Naive B cell (primary cell): ENCODE measurements at regions not wholly inside any gene's neighbourhood (a gene's known extent, or its start where the extent isn't known, plus 50 kb on each side); places are given as distances from the start of the nearest gene placed in this dataset.
"Not testable (repeated sequence)": the region's sequence is repeated elsewhere in the genome, so short reads cannot be mapped to it uniquely, and the experiment has no call there.

Experiments
- ATAC-seq, 2 donors: fragments of 150-1000 bp; cut with Tn5 transposase; 2 replicates each; pipeline ENCODE4 v1.10.0; 2021; ENCODE audit warnings: low read depth in 2 of 2, mild to moderate bottlenecking in 2 of 2, moderate library complexity in 2 of 2
- DNase-seq: peaks from one replicate; pipeline ENCODE4 v3.0.0; 2022
- H3K27ac Mint-ChIP-seq, 6 donors: one replicate each; pipeline ENCODE4 v1.8.0; 2020 to 2022; ENCODE audit warnings: mild to moderate bottlenecking in 6 of 6, mixed read lengths in 6 of 6, moderate library complexity in 5 of 6, inconsistent platforms in 2 of 6
- H3K27me3 Mint-ChIP-seq, 3 donors: one replicate each; pipeline ENCODE4 v1.8.0; 2021 to 2022; ENCODE audit warnings: mixed read lengths in 3 of 3, mild to moderate bottlenecking in 1 of 3
- H3K36me3 Mint-ChIP-seq, 2 donors: one replicate each; pipeline ENCODE4 v1.8.0; 2020 to 2022; ENCODE audit warnings: mixed read lengths in 2 of 2, inconsistent platforms in 1 of 2, mild to moderate bottlenecking in 1 of 2
- H3K4me1 Mint-ChIP-seq, 3 donors: one replicate each; pipeline ENCODE4 v1.8.0; 2020 to 2022; ENCODE audit warnings: mixed read lengths in 3 of 3, inconsistent platforms in 1 of 3, mild to moderate bottlenecking in 1 of 3, moderate library complexity in 1 of 3
- H3K4me3 Mint-ChIP-seq, 8 donors: one replicate each; pipeline ENCODE4 v1.8.0; 2020 to 2022; ENCODE audit warnings: mild to moderate bottlenecking in 8 of 8, mixed read lengths in 8 of 8, moderate library complexity in 8 of 8, inconsistent platforms in 2 of 8
- H3K9me3 Mint-ChIP-seq, 7 donors: one replicate each; pipeline ENCODE4 v1.8.0; 2020 to 2022; ENCODE audit warnings: mixed read lengths in 7 of 7, mild to moderate bottlenecking in 5 of 7, inconsistent platforms in 2 of 7, moderate library complexity in 1 of 7

DNA sequence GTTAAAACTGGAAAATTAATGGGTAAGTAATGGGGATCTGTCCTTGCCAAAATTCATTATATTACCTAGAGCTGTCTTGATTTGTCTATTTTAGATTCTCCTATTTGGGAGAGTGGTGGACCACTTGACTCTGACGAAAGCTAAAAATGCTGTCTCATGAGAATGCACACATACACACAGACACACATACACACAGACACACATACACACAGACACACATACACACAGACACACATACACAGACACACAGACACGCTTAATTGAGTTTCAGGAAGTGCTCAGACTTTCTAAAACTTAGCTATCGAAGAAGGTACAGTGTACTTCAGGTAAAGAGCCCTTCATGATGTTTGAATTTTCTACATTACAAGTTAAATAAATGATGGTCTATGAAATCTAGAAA lies 279.5 kb downstream of the ANKRD50 start:
- Mint-ChIP-seq H3K4me1 (peaks cover 7 to 10% (median 10%) of the 10 kb centered on the region in 3 donors), H3K36me3 (no peaks in the 10 kb centered on the region), H3K4me3 (no peak overlapping the region), H3K27ac (peak overlapping the region in 2 of 6 donors; percentile 17 to 22), H3K27me3 (no peaks in the 10 kb centered on the region), H3K9me3 (no peaks in the 10 kb centered on the region)
- ATAC-seq (no peak), DNase-seq (no peak)

DNA sequence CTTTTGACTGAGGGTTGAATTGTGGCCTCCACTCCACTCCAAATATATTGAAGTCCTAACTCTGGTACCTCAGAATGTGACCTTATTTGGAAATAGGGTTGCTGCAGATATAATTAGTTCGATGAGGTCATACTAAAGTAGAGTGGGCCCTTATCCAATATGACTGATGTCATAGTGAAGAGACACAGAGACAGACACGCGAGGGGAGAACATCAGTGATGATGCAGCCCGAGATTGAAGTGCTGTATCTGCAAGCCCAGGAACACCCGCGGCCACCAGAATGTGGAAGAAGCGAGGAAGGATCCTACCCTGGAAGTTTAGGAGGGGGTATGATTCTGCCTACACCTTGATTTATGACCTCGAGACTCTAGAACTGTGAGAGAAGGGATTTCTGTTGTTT lies 279.0 kb downstream of the ANKRD50 start:
- ATAC-seq, result no peak
- no peaks in the 10 kb centered on the region for H3K9me3 Mint-ChIP-seq

GRCh38 chr4:124435274-124435950 lies 277.1 kb downstream of the ANKRD50 start:
- Mint-ChIP-seq H3K9me3 (no peaks in the 10 kb centered on the region), H3K4me3 (peak overlapping the region in 1 of 8 donors; percentile 64), H3K27me3 (no peaks in the 10 kb centered on the region), H3K27ac (no peak overlapping the region), H3K36me3 (no peaks in the 10 kb centered on the region), H3K4me1 (no peaks in the 10 kb centered on the region)
- DNase-seq, result no peak
- no peak for ATAC-seq

More for the DNA sequence above, 279.0 kb downstream of the ANKRD50 start:
- no peak overlapping the region for H3K27ac Mint-ChIP-seq
- H3K27me3 Mint-ChIP-seq, result no peaks in the 10 kb centered on the region
- H3K36me3 Mint-ChIP-seq, result no peaks in the 10 kb centered on the region
- H3K4me1 Mint-ChIP-seq, result peaks cover 7 to 10% (median 10%) of the 10 kb centered on the region in 3 donors
- no peak for DNase-seq
- H3K4me3 Mint-ChIP-seq, result no peak overlapping the region

DNA sequence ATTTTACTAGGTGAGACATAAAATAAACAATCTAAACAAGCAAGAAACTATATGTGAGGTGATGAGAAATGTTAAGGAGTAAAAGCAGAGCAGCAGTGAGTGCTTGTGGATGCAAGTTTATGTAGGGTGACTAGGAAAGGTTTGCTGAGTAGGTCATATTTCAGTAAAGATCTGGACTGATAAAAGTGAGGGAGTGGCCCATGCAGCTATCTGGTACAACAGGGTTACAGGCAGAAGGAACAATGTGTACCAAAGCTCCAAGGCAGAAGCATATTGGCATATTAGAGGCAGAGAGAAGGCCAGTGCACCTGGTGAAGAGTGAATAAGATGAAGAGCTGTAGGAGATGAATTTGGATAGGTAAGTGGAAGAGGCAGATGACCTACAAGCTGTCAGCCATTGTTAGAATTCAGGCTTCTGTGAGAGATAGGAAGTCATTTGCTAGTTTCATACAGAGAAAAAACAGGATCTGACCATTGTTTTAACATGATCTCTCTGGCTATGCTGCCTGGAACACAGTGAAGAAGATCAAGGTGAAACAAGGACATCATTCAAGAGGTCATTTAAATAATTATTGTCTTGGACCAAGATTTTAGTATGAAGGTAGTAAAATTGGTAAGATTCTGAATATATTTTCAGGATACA lies 274.6 kb downstream of the ANKRD50 start:
- H3K4me3 Mint-ChIP-seq, result no peak overlapping the region
- peaks cover 0 to 3% (median 0%) of the 10 kb centered on the region in 7 donors for H3K9me3 Mint-ChIP-seq
- no peak for ATAC-seq
- H3K36me3 Mint-ChIP-seq, result no peaks in the 10 kb centered on the region
- H3K4me1 Mint-ChIP-seq, result no peaks in the 10 kb centered on the region
- no peaks in the 10 kb centered on the region for H3K27me3 Mint-ChIP-seq
- no peak for DNase-seq
- H3K27ac Mint-ChIP-seq, result no peak overlapping the region

DNA sequence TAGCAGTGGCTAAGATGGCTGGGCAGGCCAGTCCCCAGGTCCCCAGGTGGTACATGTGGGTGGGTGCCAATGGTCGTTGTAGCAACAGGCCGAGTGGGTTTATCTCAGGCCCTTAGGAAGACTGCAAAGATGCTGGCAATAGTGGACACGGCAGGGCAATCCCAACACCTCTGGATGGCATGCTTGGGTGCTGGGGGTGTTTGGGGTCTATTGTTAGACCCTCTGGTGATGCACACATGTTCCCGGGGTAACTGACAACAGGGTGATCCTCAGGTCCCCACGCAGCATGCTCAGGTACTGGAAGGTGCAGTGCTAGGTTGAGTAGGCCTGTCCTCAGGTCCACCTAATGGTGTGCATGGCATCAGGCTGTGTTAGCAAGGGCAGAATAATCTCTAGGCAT lies 267.5 kb downstream of the ANKRD50 start:
- Mint-ChIP-seq H3K4me1 (no peaks in the 10 kb centered on the region), H3K27ac (no peak overlapping the region), H3K4me3 (no peak overlapping the region), H3K9me3 (peaks cover 4 to 33% (median 17%) of the 10 kb centered on the region in 7 donors), H3K27me3 (no peaks in the 10 kb centered on the region), H3K36me3 (no peaks in the 10 kb centered on the region)
- no peak for ATAC-seq
- DNase-seq, result no peak

- Mint-ChIP-seq H3K36me3 (no peaks in the 10 kb centered on the region), H3K4me1 (no peaks in the 10 kb centered on the region), H3K27me3 (no peaks in the 10 kb centered on the region), H3K4me3 (no peak overlapping the region), H3K9me3 (peaks cover 0 to 25% (median 8%) of the 10 kb centered on the region in 7 donors), H3K27ac (peak overlapping the region in 1 of 6 donors; percentile 83)
- DNase-seq (no peak), ATAC-seq (no peak)
Measured at GRCh38 chr4:124449881-124450280, 262.7 kb downstream of the ANKRD50 start.

GRCh38 chr4:124450851-124451250 lies 261.7 kb downstream of the ANKRD50 start:
- Mint-ChIP-seq H3K27me3 (no peaks in the 10 kb centered on the region), H3K36me3 (no peaks in the 10 kb centered on the region), H3K4me1 (no peaks in the 10 kb centered on the region)

DNA sequence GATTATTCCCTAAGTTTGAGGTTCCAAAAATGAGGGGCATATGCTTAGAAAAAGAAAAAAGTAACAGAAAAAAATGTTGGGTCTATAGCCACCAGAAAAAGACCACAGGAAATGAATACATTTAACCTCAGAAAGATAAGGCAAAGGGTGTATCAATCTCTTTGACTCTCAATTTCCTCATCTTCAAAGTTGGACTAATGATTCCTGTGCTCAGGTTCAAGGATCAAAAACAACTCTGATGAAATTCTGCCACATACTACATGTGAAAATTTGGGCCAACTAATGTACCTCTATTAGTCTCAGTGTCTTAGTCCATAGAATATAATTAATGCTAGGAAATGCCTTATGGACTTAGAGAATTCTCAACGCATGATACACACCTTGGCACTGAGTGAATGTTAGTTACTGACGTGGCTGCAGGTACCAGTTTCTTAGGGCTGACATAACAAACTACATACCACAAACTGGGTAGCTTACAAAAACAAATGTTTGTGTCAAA lies 257.7 kb downstream of the ANKRD50 start:
- no peak for ATAC-seq
- H3K36me3 Mint-ChIP-seq, result no peaks in the 10 kb centered on the region
- H3K9me3 Mint-ChIP-seq, result peaks cover 0 to 2% (median 0%) of the 10 kb centered on the region in 7 donors
- no peaks in the 10 kb centered on the region for H3K4me1 Mint-ChIP-seq
- H3K27ac Mint-ChIP-seq, result no peak overlapping the region
- no peak overlapping the region for H3K4me3 Mint-ChIP-seq
- H3K27me3 Mint-ChIP-seq, result no peaks in the 10 kb centered on the region
- DNase-seq, result no peak

More at GRCh38 chr4:124450851-124451250, 261.7 kb downstream of the ANKRD50 start:
- Mint-ChIP-seq H3K4me3 (no peak overlapping the region), H3K9me3 (peaks cover 0 to 21% (median 6%) of the 10 kb centered on the region in 7 donors), H3K27ac (no peak overlapping the region)
- DNase-seq (no peak), ATAC-seq (no peak)

GRCh38 chr4:124455671-124456070 lies 256.9 kb downstream of the ANKRD50 start:
- Mint-ChIP-seq H3K36me3 (no peaks in the 10 kb centered on the region), H3K4me3 (no peak overlapping the region), H3K4me1 (no peaks in the 10 kb centered on the region), H3K9me3 (peaks cover 0 to 9% (median 2%) of the 10 kb centered on the region in 7 donors), H3K27me3 (no peaks in the 10 kb centered on the region), H3K27ac (no peak overlapping the region)
- ATAC-seq (no peak), DNase-seq (no peak)

GRCh38 chr4:124459196-124459940 lies 253.2 kb downstream of the ANKRD50 start:
- Mint-ChIP-seq H3K4me1 (no peaks in the 10 kb centered on the region), H3K27ac (no peak overlapping the region), H3K36me3 (no peaks in the 10 kb centered on the region), H3K9me3 (peaks cover 0 to 38% (median 25%) of the 10 kb centered on the region in 7 donors), H3K27me3 (no peaks in the 10 kb centered on the region), H3K4me3 (no peak overlapping the region)
- ATAC-seq (no peak), DNase-seq (no peak)

DNA sequence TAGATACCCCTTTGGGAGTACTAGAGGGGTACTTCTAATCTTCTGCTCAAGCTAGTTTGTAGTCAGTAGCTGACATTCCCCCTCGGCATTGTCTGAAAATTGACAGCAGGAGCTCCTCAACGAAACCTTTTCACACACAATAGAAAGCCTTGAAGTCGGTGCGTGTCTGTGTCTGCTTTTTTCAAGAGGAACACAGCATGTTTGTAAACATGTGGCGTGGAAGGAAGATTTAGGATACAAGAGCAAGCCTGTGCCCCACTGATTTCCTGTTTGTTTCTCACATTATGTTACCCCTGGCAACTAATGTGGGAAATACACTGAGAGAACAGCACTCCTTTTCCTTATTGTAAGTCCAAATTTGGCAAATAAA lies 252.6 kb downstream of the ANKRD50 start:
- ATAC-seq (no peak), DNase-seq (no peak)
- peaks cover 0 to 38% (median 25%) of the 10 kb centered on the region in 7 donors for H3K9me3 Mint-ChIP-seq
- H3K36me3 Mint-ChIP-seq, result no peaks in the 10 kb centered on the region
- no peaks in the 10 kb centered on the region for H3K4me1 Mint-ChIP-seq
- H3K27me3 Mint-ChIP-seq, result no peaks in the 10 kb centered on the region
- no peak overlapping the region for H3K4me3 Mint-ChIP-seq
- no peak overlapping the region for H3K27ac Mint-ChIP-seq

GRCh38 chr4:124461592-124461991 lies 250.9 kb downstream of the ANKRD50 start:
- not testable (repeated sequence) for H3K27me3 Mint-ChIP-seq, H3K4me1 Mint-ChIP-seq, H3K4me3 Mint-ChIP-seq, ATAC-seq, H3K27ac Mint-ChIP-seq, DNase-seq, H3K36me3 Mint-ChIP-seq
- H3K9me3 Mint-ChIP-seq, result peaks cover 0 to 38% (median 25%) of the 10 kb centered on the region in 7 donors

DNA sequence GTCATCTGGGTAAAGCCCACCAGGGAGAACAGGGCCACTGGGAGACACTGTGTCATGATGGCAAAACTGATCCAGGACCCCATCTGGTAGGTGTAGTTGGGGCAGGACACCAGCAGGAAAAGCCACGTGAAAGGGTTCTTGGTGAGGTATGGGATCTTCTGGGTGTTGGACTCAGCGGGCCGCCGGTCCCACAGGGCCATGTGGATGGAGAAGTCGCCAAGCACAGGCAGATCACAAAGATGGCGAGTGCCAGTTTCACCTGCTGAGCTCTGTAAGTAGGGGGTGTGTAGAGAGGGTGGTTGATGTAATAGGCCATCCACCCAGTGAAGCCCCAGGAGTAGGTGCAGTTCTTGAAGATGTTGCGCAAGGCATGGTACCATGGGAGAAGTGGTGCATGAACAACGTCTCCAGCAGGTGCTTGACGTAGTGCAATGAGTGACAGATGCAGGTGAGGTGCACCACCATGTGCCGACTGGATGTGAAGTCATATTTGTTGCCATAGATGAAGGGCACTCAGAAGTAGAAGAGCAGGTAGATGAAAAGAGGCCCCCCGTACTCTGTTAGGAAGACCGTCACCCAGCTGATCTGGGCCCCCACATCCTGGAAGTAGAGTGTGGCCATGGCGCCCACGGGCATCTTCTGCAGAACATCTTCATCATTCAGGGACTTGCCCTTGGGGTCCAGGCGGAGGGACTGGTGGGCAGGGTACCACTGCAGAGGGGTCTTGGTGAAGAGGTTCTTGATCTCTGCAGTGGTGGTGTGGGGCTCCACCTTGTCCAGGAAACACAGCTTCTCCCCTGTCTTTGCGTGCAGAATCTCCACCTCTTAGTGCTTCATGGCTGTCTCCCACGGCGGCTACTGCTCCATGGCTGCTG lies 249.3 kb downstream of the ANKRD50 start:
- H3K4me3 Mint-ChIP-seq, result no peak overlapping the region
- peaks cover 0 to 38% (median 25%) of the 10 kb centered on the region in 7 donors for H3K9me3 Mint-ChIP-seq
- H3K4me1 Mint-ChIP-seq, result no peaks in the 10 kb centered on the region
- ATAC-seq (no peak), DNase-seq (no peak)
- H3K27me3 Mint-ChIP-seq, result no peaks in the 10 kb centered on the region
- peak overlapping the region in 1 of 6 donors; percentile 38 for H3K27ac Mint-ChIP-seq
- no peaks in the 10 kb centered on the region for H3K36me3 Mint-ChIP-seq
